HTR-8/SVneo (cell line): ENCODE measurements at regions not wholly inside any gene's neighbourhood (a gene's known extent, or its start where the extent isn't known, plus 50 kb on each side); places are given as distances from the start of the nearest gene placed in this dataset.

Source experiments
- DNase-seq: peaks from one replicate; pipeline ENCODE4 v3.0.0; 2011; ENCODE audit warnings: low spot score, mixed read lengths; ENCODE audit not compliant: insufficient read length
- FAIRE-seq: peaks from 2 replicates; lab custom pipeline; 2011; peaks lifted over from hg19 to GRCh38; lab: Jason Lieb, UNC

GRCh38 chr7:156147756-156148504 lies 335.7 kb upstream of the SHH start:
- no peak for DNase-seq
- FAIRE-seq, result no peak

DNA sequence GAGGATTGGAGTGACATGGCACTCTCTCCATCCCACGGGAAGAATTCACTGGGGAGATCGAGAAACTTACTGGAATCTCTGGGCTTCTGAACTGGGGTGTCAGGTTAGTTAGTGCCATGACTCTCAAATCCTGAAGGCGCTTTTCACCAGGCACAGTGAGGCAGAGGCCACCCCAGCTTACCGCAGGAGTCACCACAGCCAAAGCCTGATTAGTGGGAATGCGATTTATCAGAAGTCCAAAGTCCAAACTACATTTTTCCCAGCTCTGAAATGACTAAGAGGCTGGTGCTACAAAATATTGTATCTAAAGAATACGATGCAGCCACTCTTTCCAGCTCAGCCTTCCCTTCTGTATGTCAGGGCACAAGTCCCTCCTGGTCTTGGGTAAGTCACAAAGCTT lies 334.8 kb upstream of the SHH start:
- no peak for FAIRE-seq
- DNase-seq, result no peak

GRCh38 chr7:156145996-156146395 lies 333.7 kb upstream of the SHH start:
- DNase-seq, result no peak
- FAIRE-seq, result no peak

DNA sequence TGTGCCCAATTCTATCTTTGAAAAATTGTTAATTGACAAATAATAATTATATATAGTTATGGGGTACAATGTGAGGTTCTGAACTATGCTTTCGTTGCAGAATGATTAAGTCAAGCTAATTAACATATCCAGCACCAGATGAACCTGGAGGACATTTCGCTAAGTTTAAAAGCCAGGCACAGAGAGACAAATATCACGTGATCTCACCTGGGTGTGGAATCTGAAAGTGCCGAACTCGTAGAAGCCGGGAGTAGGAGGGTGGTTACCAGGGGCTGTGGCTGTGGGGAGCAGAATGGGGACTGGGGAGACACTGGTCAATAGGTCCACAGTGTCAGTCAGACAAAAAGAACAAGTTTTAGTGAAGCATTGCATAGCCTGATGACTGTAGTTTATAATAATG lies 332.9 kb upstream of the SHH start:
- DNase-seq (no peak), FAIRE-seq (no peak)

GRCh38 chr7:156143683-156144082 lies 331.4 kb upstream of the SHH start:
- DNase-seq (no peak), FAIRE-seq (no peak)

DNA sequence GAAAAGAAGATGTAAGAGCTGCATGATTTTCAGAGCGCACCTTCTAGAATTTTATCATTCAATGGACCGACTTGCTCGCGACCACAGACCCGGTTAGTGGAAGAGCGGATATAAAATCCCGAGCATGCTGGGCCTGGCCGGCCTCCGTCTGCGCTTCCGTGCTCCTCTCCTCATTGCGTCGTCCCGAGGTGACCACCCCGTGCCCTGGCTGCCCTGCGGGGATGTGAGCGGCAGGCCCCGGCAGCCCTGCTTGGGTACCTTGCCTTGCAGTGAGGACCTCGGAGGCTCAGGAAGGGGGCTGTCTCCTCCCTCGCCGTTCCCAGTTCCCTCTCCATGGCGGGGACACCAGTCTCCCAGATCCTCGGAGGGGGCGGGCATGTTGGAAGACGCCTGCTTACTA lies 330.9 kb upstream of the SHH start:
- no peak for FAIRE-seq
- DNase-seq, result no peak

DNA sequence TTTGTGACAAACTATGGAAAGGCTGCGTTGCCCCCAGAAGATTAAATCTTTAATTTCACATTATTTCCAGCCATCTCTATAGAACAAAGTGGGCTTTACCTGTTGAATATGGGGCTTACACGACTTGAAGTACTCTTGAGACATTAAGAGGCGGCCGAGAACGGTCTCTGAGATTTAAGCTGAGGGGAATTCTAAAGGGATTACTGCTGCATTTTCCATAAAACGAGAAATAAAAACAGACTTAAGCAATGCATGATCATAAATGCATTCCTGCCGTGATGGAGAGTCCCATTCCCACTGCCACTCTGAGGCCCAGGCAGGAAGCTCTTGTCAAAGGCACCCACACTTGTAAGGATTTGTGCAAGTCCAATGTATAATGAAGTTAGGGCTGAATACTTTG lies 329.7 kb upstream of the SHH start:
- DNase-seq (no peak), FAIRE-seq (no peak)

GRCh38 chr7:156140896-156141295 lies 328.6 kb upstream of the SHH start:
- FAIRE-seq (no peak), DNase-seq (no peak)

GRCh38 chr7:156140447-156140846 lies 328.2 kb upstream of the SHH start:
- FAIRE-seq (no peak), DNase-seq (no peak)

- FAIRE-seq, result no peak
- DNase-seq, result no peak
Measured at GRCh38 chr7:156139633-156140032, 327.4 kb upstream of the SHH start.

DNA sequence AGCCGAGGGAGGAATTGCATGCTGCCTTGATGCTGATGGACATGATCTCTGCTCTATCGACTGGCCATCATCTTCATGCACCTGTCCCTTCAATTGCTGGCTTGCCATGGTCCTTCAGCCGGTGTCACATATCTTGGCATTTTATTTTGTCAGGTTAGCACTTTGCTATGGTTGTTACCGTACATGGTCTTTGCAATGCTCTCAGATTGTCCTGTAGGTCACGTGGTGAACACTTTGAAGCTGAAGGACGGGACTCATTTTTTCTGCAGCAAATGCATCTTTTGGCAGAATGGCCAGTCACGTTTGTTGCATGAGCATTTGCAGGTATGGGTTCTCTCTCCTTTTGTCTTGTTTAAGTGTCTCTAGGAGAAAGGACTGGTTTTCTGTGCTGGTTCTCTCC lies 326.8 kb upstream of the SHH start:
- no peak for DNase-seq
- no peak for FAIRE-seq

- DNase-seq, result no peak
- no peak for FAIRE-seq
Measured at GRCh38 chr7:156131881-156132280, 319.6 kb upstream of the SHH start.

- FAIRE-seq, result no peak
- no peak for DNase-seq
Measured at GRCh38 chr7:156129522-156129921, 317.3 kb upstream of the SHH start.

GRCh38 chr7:156128496-156128895 lies 316.2 kb upstream of the SHH start:
- DNase-seq, result no peak
- no peak for FAIRE-seq

- no peak for DNase-seq
- no peak for FAIRE-seq
Measured at GRCh38 chr7:156127166-156128134, 315.2 kb upstream of the SHH start.

DNA sequence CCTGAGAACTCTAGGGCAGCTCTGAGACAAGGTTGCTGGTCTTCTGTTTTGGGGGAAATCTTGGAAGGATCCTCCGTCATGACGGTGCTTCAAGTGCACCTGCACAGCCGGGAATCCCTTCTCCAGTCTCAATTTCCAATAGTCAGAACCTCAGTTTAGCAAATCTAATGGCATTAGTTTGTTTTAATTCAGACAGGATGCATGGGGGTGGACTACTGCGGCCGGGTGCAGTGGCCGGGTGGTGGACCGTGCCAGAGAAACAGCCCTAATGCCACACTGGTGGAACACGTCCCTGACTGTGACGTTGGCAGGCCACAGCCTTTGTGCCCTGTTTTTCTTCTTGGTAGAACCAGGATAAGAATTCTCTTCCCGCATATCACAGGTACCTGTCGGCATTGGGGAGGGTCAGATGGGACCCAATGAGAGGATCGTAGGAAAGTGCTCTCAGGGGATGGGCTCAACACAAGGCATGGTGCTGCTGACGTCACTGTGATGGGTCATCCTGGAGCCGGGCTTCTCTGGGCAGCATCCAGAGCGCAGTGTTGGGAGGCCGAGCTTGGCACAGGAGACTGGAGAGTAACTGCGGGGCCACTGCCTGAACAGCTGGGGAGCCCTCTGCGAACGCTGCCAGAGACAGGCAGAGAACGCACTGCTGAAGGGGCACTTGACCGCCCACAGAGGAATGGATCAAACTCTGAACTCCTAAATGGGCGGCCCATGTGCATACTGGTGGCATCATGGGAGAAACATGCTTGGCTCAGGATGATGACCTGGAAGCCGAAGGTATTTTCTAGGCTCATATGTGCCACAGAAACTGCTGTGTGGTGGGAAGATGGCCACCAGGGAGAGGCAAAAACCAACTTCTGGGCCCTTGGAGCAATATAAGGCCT lies 313.8 kb upstream of the SHH start:
- FAIRE-seq (no peak), DNase-seq (no peak)

- FAIRE-seq (no peak), DNase-seq (no peak)
Measured at GRCh38 chr7:156124356-156124755, 312.1 kb upstream of the SHH start.

GRCh38 chr7:156123362-156123761 lies 311.1 kb upstream of the SHH start:
- DNase-seq (no peak), FAIRE-seq (no peak)

- FAIRE-seq (no peak), DNase-seq (no peak)
Measured at GRCh38 chr7:156122752-156123354, 310.6 kb upstream of the SHH start.

- FAIRE-seq, result no peak
- no peak for DNase-seq
Measured at GRCh38 chr7:156121956-156122355, 309.7 kb upstream of the SHH start.
